HEK293T (cell line): ENCODE measurements at regions not wholly inside any gene's neighbourhood (a gene's known extent, or its start where the extent isn't known, plus 50 kb on each side); places are given as distances from the start of the nearest gene placed in this dataset.

Experiments used
- CTCF ChIA-PET: fragments of 350-600 bp; formaldehyde crosslinking; extraction: SDS; loops from one replicate; lab custom pipeline; 2021; ENCODE audit warnings: antibody characterized with exemption, inconsistent platforms; lab: Yijun Ruan, JAX
- POLR2A ChIA-PET: fragments of 350-600 bp; formaldehyde crosslinking; extraction: SDS; loops from one replicate; lab custom pipeline; 2020; ENCODE audit warnings: antibody characterized with exemption, inconsistent platforms; lab: Yijun Ruan, JAX
- DNase-seq: peaks from one replicate; pipeline ENCODE4 v3.0.0; 2012; ENCODE audit warnings: mixed read lengths; ENCODE audit errors: extremely low spot score
- ARNT ChIP-seq: fragments of 450-650 bp; IDR thresholded peaks from 2 replicates; pipeline ENCODE4 v1.6.1; 2017; ENCODE audit warnings: mild to moderate bottlenecking
- BHLHE40 ChIP-seq: fragments of 450-650 bp; IDR thresholded peaks from 2 replicates; pipeline ENCODE4 v1.6.1; 2016; ENCODE audit warnings: mild to moderate bottlenecking, moderate library complexity, borderline replicate concordance
- CTBP1 ChIP-seq: fragments of 450-650 bp; IDR thresholded peaks from 2 replicates; pipeline ENCODE4 v1.6.1; 2016; ENCODE audit warnings: borderline replicate concordance
- ELF4 ChIP-seq: fragments of 450-650 bp; IDR thresholded peaks from 2 replicates; pipeline ENCODE4 v1.6.1; 2017; ENCODE audit warnings: antibody characterized with exemption
- FOXA1 ChIP-seq: fragments of 450-650 bp; IDR thresholded peaks from 2 replicates; pipeline ENCODE4 v1.6.1; 2016; ENCODE audit warnings: mild to moderate bottlenecking
- FOXK2 ChIP-seq: fragments of 450-650 bp; IDR thresholded peaks from 2 replicates; pipeline ENCODE4 v1.6.1; 2016; ENCODE audit warnings: mild to moderate bottlenecking
- FOXM1 ChIP-seq: fragments of 450-650 bp; IDR thresholded peaks from 2 replicates; pipeline ENCODE4 v1.6.1; 2017; ENCODE audit warnings: mild to moderate bottlenecking, borderline replicate concordance
- HDGF ChIP-seq: fragments of 450-650 bp; IDR thresholded peaks from 2 replicates; pipeline ENCODE4 v1.6.1; 2017; ENCODE audit warnings: antibody characterized with exemption, borderline replicate concordance
- L3MBTL2 ChIP-seq: fragments of 450-650 bp; conservative IDR thresholded peaks from 2 replicates; pipeline ENCODE4 v1.6.1; 2016; ENCODE audit warnings: mild to moderate bottlenecking
- LEF1 ChIP-seq: fragments of 450-650 bp; IDR thresholded peaks from 2 replicates; pipeline ENCODE4 v1.6.1; 2017; ENCODE audit warnings: mild to moderate bottlenecking, borderline replicate concordance
- NFRKB ChIP-seq: fragments of 450-650 bp; IDR thresholded peaks from 2 replicates; pipeline ENCODE4 v1.6.1; 2016; ENCODE audit warnings: mild to moderate bottlenecking, moderate library complexity
- PKNOX1 ChIP-seq: fragments of 450-650 bp; IDR thresholded peaks from 2 replicates; pipeline ENCODE4 v1.6.1; 2016
- SP1 ChIP-seq: fragments of 450-650 bp; IDR thresholded peaks from 2 replicates; pipeline ENCODE4 v1.6.1; 2017
- SUZ12 ChIP-seq: fragments of 450-650 bp; IDR thresholded peaks from 2 replicates; pipeline ENCODE4 v1.6.1; 2016; ENCODE audit warnings: mild to moderate bottlenecking
- TARDBP ChIP-seq: fragments of 450-650 bp; IDR thresholded peaks from 2 replicates; pipeline ENCODE4 v1.6.1; 2016
- ZNF384 ChIP-seq: fragments of 450-650 bp; IDR thresholded peaks from 2 replicates; pipeline ENCODE4 v1.6.1; 2016

DNA sequence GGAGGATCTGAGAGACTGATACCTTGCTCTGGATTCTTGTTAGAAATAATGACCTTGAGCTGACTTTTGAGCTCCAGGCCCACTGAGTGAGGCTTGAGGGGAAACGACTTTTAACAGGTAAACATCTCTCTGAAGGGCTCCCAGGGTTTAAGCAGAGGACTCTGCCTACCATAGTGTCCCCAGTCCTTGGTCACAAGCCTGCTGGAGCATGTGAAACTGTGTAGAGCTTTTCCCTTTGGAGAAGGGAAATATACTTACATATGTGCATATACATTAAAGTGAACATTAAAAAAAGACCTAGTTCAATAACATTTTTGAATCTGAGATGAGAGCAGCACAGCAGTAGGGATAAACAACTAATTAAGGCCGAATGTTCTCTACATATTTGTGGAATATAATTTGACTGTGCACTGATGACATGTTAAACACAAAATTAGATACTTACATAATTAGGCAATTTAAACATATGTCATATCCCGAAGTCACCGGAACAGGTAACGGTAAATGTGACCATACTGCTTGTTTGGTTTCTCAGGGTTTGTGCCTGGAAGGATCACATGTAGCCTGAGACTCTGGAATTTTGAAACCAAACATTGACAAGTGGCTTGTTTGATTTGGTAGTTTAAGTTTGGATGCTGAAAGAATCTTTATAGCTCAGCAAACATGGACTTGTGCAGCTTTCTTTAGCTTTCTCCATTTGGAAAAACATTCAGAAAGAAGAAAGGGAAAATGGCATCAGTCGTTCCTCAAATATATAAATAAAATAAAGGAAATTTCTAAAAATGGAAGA lies 266.1 kb upstream of the C2CD4B start:
- POLR2A ChIA-PET = no interaction called here

DNA sequence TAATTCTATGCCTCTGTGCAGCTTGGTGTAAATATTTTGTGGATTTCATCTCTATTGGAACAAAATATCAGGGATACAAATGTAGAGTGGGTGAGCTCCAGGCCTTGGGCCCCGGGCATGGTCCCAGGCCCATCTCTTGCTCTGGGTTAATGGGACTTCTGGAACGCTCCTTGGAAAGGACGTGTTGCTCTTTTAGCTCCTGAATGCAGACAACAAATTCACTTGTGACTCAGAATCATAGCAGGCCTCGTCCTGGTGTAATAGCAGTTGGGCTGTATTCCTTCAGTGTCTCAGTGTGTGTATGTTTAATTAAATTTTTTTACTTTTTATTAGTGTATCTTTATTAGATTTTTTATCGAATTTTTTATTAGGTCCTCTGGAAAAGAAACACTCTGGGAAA lies 266.7 kb upstream of the C2CD4B start:
- ChIA-PET POLR2A (no interaction called here), CTCF (no interaction called here)
- TF ChIP-seq SUZ12 (no peak), FOXK2 (no peak), HDGF (no peak), TARDBP (no peak), FOXM1 (no peak), L3MBTL2 (no peak), NFRKB (no peak), FOXA1 (no peak), PKNOX1 (no peak), ELF4 (no peak), CTBP1 (no peak), ARNT (no peak)
- no peak for DNase-seq

More for the DNA sequence above, 266.1 kb upstream of the C2CD4B start:
- CTCF ChIA-PET = no interaction called here
- no peak for DNase-seq
- TF ChIP-seq BHLHE40 (no peak), CTBP1 (no peak), L3MBTL2 (no peak), PKNOX1 (no peak), ZNF384 (no peak), HDGF (no peak), TARDBP (no peak)

DNA sequence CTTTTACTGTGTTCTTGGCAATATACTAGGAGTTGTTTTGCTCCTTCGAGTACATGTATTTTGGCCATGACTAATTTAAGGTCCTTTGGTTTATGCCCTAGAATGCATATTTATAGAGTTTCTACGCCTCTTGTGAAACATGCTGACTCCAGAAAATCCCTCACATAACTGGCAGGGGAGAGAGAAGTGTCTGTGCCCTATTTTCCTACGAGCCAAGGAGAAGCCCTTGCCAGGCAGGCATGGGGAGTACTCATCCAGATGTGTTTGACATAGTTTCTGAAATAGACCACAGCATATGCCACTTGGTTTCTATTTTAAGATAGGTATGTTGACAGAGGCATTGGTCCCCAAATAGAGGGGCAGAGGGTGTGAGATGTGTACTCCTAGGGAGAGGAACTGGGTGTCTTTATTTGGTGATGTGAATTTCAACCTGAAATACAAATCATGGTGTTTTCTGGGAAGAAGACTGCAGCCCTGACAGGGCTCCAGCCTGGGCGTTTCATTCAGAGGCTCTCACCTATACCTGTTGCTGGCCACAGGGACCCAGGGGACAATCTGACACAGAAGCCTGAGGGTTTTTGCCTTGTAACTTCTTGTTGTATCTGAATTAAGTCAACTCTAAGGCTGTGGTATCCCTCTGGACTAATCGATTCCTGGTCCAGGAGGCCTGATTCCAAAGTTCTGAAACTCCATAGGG lies 267.8 kb upstream of the C2CD4B start:
- POLR2A ChIA-PET = no interaction called here
- CTCF ChIA-PET = no interaction called here
- TF ChIP-seq SUZ12 (no peak), ZNF384 (no peak), HDGF (no peak), BHLHE40 (no peak), NFRKB (no peak), LEF1 (no peak), SP1 (no peak)
- DNase-seq = no peak

DNA sequence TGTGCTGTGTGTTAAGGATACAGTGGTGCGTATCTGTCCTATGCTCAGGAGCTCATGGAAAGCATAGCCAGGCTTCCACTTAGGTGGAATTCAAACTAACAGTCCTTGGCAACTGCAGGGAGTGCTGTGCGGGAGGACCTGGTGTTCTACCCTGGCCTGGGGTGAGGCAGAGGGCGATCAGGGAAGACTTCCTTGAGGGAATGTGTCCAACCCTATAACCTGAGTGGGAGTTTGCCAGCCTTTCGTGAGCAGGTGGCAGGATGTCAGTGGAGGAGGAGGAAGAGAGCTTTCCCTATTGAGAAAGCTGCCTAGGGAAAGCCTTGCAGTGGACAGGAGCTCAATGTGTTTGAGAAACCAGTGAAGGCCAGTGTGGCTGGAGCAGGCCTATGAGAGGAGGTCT lies 271.1 kb upstream of the C2CD4B start:
- CTCF ChIA-PET = no interaction called here
- no peak for TF ChIP-seq SP1
- TF ChIP-seq HDGF = no peak
- TF ChIP-seq PKNOX1 = no peak
- no peak for TF ChIP-seq FOXA1
- no peak for TF ChIP-seq ZNF384
- TF ChIP-seq ARNT = no peak
- TF ChIP-seq ELF4 = no peak
- TF ChIP-seq TARDBP = no peak
- TF ChIP-seq CTBP1 = no peak
- TF ChIP-seq BHLHE40 = no peak
- no peak for TF ChIP-seq NFRKB
- TF ChIP-seq LEF1 = no peak
- TF ChIP-seq SUZ12 = no peak
- TF ChIP-seq L3MBTL2 = no peak
- TF ChIP-seq FOXK2 = no peak
- TF ChIP-seq FOXM1 = no peak

GRCh38 chr15:62437753-62438152 lies 272.7 kb upstream of the C2CD4B start:
- CTCF ChIA-PET = no interaction called here

More for the DNA sequence above, 271.1 kb upstream of the C2CD4B start:
- DNase-seq = no peak
- POLR2A ChIA-PET = no interaction called here

GRCh38 chr15:62439543-62440016 lies 274.5 kb upstream of the C2CD4B start:
- ChIA-PET POLR2A (no interaction called here), CTCF (no interaction called here)
- TF ChIP-seq HDGF = no peak
- TF ChIP-seq NFRKB = no peak
- no peak for TF ChIP-seq FOXA1
- no peak for TF ChIP-seq PKNOX1
- no peak for TF ChIP-seq FOXM1
- TF ChIP-seq ELF4 = no peak
- no peak for TF ChIP-seq FOXK2
- no peak for TF ChIP-seq L3MBTL2
- TF ChIP-seq CTBP1 = no peak
- no peak for TF ChIP-seq BHLHE40
- no peak for TF ChIP-seq SUZ12
- no peak for TF ChIP-seq TARDBP
- TF ChIP-seq LEF1 = no peak
- no peak for TF ChIP-seq ZNF384
- TF ChIP-seq ARNT = no peak
- TF ChIP-seq SP1 = no peak
- DNase-seq = no peak

More at GRCh38 chr15:62437753-62438152, 272.7 kb upstream of the C2CD4B start:
- POLR2A ChIA-PET = no interaction called here
- no peak for TF ChIP-seq SP1
- TF ChIP-seq CTBP1 = no peak
- TF ChIP-seq SUZ12 = no peak
- no peak for TF ChIP-seq FOXK2
- no peak for TF ChIP-seq FOXA1
- TF ChIP-seq LEF1 = no peak
- TF ChIP-seq ELF4 = no peak
- no peak for TF ChIP-seq ARNT
- DNase-seq = no peak
